HEK293 (cell line): ENCODE measurements at regions not wholly inside any gene's neighbourhood (a gene's known extent, or its start where the extent isn't known, plus 50 kb on each side); places are given as distances from the start of the nearest gene placed in this dataset.

Experiments
- CTCF ChIA-PET: fragments of 350-600 bp; formaldehyde crosslinking; extraction: SDS; loops from one replicate; lab custom pipeline; 2021; ENCODE audit warnings: antibody characterized with exemption; lab: Yijun Ruan, JAX
- POLR2A ChIA-PET: fragments of 300-600 bp; formaldehyde crosslinking; extraction: SDS; loops from one replicate; lab custom pipeline; 2020; ENCODE audit warnings: antibody characterized with exemption, inconsistent platforms; lab: Yijun Ruan, JAX
- H3K27ac ChIP-seq: fragments of 200-500 bp; sonication (Bioruptor generic); 2 replicates; pipeline ENCODE4 v1.5.1; 2014; ENCODE audit warnings: low read depth, low read length, control low read depth, inconsistent platforms; ENCODE audit errors: extremely low read depth
- H3K36me3 ChIP-seq, 2 experiments: fragments of 200-500 bp in 1 of 2; sonication (Bioruptor generic) in 1 of 2; 1 replicate in 1 of 2; 2 replicates in 1 of 2; pipeline ENCODE4 v1.5.1; 2014 to 2017; ENCODE audit warnings: inconsistent platforms in 2 of 2, low read length in 2 of 2; ENCODE audit not compliant: control insufficient read depth in 2 of 2, insufficient read depth in 1 of 2
- H3K4me1 ChIP-seq: fragments of 200-500 bp; sonication (Bioruptor generic); 2 replicates; pipeline ENCODE4 v1.5.1; 2014; ENCODE audit warnings: mild to moderate bottlenecking, low read length, inconsistent platforms; ENCODE audit not compliant: control insufficient read depth, insufficient read depth
- H3K4me3 ChIP-seq: 2 replicates; pipeline ENCODE4 v1.5.1; 2011; ENCODE audit warnings: low read depth, mild to moderate bottlenecking, control low read depth, low read length, moderate library complexity
- H3K9me3 ChIP-seq: fragments of 200-500 bp; sonication (Bioruptor generic); 2 replicates; pipeline ENCODE4 v1.5.1; 2014; ENCODE audit warnings: low read depth, low read length, inconsistent platforms; ENCODE audit not compliant: control insufficient read depth, insufficient read depth
- BCL11B ChIP-seq: fragments of 450-650 bp; formaldehyde crosslinking; IDR thresholded peaks from 2 replicates; pipeline ENCODE4 v1.5.1; 2016; ENCODE audit warnings: low read depth, missing biosample characterization, missing genetic modification characterization
- KLF16 ChIP-seq: fragments of 450-650 bp; formaldehyde crosslinking; IDR thresholded peaks from 2 replicates; pipeline ENCODE4 v1.5.1; 2017; ENCODE audit warnings: missing biosample characterization, missing genetic modification characterization
- KLF7 ChIP-seq: fragments of 450-650 bp; formaldehyde crosslinking; IDR thresholded peaks from 2 replicates; pipeline ENCODE4 v1.5.1; 2016; ENCODE audit warnings: missing biosample characterization, missing genetic modification characterization, borderline replicate concordance
- SP3 ChIP-seq: fragments of 450-650 bp; formaldehyde crosslinking; IDR thresholded peaks from 2 replicates; pipeline ENCODE4 v1.5.1; 2016; ENCODE audit warnings: missing biosample characterization, missing genetic modification characterization
- YY1 ChIP-seq: fragments of 450-650 bp; formaldehyde crosslinking; IDR thresholded peaks from 2 replicates; pipeline ENCODE4 v1.5.1; 2018; ENCODE audit warnings: missing biosample characterization, missing genetic modification characterization
- ZFP41 ChIP-seq: fragments of 450-650 bp; formaldehyde crosslinking; IDR thresholded peaks from 2 replicates; pipeline ENCODE4 v1.5.1; 2016; ENCODE audit warnings: missing biosample characterization, missing genetic modification characterization, borderline replicate concordance
- ZNF174 ChIP-seq: fragments of 450-650 bp; formaldehyde crosslinking; IDR thresholded peaks from 2 replicates; pipeline ENCODE4 v1.5.0; 2017; ENCODE audit warnings: missing biosample characterization, mild to moderate bottlenecking, missing genetic modification characterization
- ZNF530 ChIP-seq: fragments of 450-650 bp; formaldehyde crosslinking; IDR thresholded peaks from 2 replicates; pipeline ENCODE4 v1.5.1; 2016; ENCODE audit warnings: low read depth, missing biosample characterization, missing genetic modification characterization
- ZNF768 ChIP-seq: fragments of 450-650 bp; formaldehyde crosslinking; IDR thresholded peaks from 2 replicates; pipeline ENCODE4 v1.5.1; 2018; ENCODE audit warnings: missing biosample characterization, mild to moderate bottlenecking, missing genetic modification characterization
- ZSCAN23 ChIP-seq: fragments of 450-650 bp; formaldehyde crosslinking; IDR thresholded peaks from 2 replicates; pipeline ENCODE4 v1.5.1; 2016; ENCODE audit warnings: missing biosample characterization, missing genetic modification characterization
- TF ChIP-seq, protein P1 (sequence below): fragments of 450-650 bp; formaldehyde crosslinking; IDR thresholded peaks from 2 replicates; pipeline ENCODE4 v1.5.1; 2016; ENCODE audit warnings: missing biosample characterization, missing genetic modification characterization
- TF ChIP-seq, protein P2 (sequence below): fragments of 450-650 bp; formaldehyde crosslinking; IDR thresholded peaks from 2 replicates; pipeline ENCODE4 v1.5.1; 2017; ENCODE audit warnings: missing biosample characterization, missing genetic modification characterization
- TF ChIP-seq, protein P3 (sequence below): fragments of 450-650 bp; formaldehyde crosslinking; IDR thresholded peaks from 2 replicates; pipeline ENCODE4 v1.5.1; 2016; ENCODE audit warnings: missing biosample characterization, missing genetic modification characterization
- TF ChIP-seq, protein P4 (sequence below): IDR thresholded peaks from 2 replicates; pipeline ENCODE4 v1.6.1; 2011; ENCODE audit warnings: mild to moderate bottlenecking, low read depth, low read length, borderline replicate concordance
- TF ChIP-seq, protein P5 (sequence below): fragments of 450-650 bp; formaldehyde crosslinking; IDR thresholded peaks from 2 replicates; pipeline ENCODE4 v1.5.1; 2016; ENCODE audit warnings: missing biosample characterization, missing genetic modification characterization

DNA sequence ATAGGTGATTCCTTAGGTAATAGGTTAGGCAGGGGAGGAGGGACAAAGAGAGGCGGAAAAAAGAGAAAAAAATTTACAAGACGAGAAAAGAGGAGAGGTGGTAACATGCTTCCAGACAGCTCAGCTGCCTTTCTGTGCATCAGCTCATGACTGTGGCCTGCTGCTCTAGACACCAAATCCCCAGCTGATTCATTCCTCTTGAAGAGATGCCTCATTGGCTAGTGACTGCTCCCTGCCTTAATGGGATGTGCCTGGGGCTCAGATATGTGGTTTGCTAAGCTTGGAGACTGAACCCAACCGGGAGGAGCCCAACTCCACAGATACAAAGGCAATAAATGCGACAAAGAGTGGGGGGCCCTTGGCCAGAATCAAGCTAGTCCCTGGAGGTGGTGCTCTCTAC is 105.9 kb upstream of the FAM20A start:
- Histone ChIP-seq H3K4me3 (no peak overlapping the region), H3K27ac (no peak overlapping the region), H3K9me3 (no peaks in the 10 kb centered on the region), H3K36me3 (no peaks in the 10 kb centered on the region), H3K4me1 (peaks cover 20% of the 10 kb centered on the region)
- CTCF ChIA-PET: interaction anchor here (0.8 to 1.6 kb wide), 2 partner anchors 65 to 101 kb away, joined by 4 to 5 read pairs; no protein-coding TSS in a partner anchor
- POLR2A ChIA-PET: interaction anchor here (1.5 kb wide), 1 partner anchor 10 kb away, joined by 4 read pairs; no protein-coding TSS in a partner anchor
- TF ChIP-seq, protein P1, sequence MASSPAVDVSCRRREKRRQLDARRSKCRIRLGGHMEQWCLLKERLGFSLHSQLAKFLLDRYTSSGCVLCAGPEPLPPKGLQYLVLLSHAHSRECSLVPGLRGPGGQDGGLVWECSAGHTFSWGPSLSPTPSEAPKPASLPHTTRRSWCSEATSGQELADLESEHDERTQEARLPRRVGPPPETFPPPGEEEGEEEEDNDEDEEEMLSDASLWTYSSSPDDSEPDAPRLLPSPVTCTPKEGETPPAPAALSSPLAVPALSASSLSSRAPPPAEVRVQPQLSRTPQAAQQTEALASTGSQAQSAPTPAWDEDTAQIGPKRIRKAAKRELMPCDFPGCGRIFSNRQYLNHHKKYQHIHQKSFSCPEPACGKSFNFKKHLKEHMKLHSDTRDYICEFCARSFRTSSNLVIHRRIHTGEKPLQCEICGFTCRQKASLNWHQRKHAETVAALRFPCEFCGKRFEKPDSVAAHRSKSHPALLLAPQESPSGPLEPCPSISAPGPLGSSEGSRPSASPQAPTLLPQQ (tag by site-specific recombination): no peak
- TF ChIP-seq BCL11B (tag by site-specific recombination): no peak
- TF ChIP-seq ZFP41 (tag by site-specific recombination): no peak
- TF ChIP-seq, protein P2, sequence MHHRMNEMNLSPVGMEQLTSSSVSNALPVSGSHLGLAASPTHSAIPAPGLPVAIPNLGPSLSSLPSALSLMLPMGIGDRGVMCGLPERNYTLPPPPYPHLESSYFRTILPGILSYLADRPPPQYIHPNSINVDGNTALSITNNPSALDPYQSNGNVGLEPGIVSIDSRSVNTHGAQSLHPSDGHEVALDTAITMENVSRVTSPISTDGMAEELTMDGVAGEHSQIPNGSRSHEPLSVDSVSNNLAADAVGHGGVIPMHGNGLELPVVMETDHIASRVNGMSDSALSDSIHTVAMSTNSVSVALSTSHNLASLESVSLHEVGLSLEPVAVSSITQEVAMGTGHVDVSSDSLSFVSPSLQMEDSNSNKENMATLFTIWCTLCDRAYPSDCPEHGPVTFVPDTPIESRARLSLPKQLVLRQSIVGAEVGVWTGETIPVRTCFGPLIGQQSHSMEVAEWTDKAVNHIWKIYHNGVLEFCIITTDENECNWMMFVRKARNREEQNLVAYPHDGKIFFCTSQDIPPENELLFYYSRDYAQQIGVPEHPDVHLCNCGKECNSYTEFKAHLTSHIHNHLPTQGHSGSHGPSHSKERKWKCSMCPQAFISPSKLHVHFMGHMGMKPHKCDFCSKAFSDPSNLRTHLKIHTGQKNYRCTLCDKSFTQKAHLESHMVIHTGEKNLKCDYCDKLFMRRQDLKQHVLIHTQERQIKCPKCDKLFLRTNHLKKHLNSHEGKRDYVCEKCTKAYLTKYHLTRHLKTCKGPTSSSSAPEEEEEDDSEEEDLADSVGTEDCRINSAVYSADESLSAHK: no peak
- TF ChIP-seq, protein P3, sequence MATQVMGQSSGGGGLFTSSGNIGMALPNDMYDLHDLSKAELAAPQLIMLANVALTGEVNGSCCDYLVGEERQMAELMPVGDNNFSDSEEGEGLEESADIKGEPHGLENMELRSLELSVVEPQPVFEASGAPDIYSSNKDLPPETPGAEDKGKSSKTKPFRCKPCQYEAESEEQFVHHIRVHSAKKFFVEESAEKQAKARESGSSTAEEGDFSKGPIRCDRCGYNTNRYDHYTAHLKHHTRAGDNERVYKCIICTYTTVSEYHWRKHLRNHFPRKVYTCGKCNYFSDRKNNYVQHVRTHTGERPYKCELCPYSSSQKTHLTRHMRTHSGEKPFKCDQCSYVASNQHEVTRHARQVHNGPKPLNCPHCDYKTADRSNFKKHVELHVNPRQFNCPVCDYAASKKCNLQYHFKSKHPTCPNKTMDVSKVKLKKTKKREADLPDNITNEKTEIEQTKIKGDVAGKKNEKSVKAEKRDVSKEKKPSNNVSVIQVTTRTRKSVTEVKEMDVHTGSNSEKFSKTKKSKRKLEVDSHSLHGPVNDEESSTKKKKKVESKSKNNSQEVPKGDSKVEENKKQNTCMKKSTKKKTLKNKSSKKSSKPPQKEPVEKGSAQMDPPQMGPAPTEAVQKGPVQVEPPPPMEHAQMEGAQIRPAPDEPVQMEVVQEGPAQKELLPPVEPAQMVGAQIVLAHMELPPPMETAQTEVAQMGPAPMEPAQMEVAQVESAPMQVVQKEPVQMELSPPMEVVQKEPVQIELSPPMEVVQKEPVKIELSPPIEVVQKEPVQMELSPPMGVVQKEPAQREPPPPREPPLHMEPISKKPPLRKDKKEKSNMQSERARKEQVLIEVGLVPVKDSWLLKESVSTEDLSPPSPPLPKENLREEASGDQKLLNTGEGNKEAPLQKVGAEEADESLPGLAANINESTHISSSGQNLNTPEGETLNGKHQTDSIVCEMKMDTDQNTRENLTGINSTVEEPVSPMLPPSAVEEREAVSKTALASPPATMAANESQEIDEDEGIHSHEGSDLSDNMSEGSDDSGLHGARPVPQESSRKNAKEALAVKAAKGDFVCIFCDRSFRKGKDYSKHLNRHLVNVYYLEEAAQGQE (tag by site-specific recombination): no peak
- TF ChIP-seq, all 188 proteins: peak for 0

DNA sequence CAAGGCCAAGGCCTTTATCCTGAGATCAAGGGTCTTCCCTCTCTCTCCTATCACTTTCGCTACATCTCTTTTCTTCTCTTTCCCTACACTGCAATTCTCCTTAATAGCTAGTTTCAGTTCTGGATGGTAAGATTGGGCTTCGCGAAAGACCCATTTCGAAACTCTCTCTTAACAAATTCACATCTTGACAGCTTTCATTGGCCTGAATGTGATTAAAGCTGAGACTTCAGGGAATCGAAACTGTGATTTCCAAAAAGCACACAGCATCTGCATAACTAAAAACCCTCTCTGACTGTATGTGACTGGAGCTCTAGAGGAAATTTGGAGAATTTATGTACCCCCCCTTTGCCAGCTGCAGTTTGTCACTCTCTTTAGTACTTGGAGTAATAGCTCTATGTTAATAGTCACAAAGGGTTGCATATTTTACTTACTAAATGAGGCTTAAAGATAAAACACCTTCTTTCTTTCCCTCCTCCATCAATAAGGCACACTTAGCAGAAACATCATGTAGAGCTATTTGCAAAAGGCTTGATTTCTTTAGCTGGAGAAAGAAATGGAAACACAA is 105.3 kb upstream of the FAM20A start:
- no peak overlapping the region for H3K27ac ChIP-seq
- TF ChIP-seq ZNF768 (tag by site-specific recombination): no peak
- TF ChIP-seq, protein P4, sequence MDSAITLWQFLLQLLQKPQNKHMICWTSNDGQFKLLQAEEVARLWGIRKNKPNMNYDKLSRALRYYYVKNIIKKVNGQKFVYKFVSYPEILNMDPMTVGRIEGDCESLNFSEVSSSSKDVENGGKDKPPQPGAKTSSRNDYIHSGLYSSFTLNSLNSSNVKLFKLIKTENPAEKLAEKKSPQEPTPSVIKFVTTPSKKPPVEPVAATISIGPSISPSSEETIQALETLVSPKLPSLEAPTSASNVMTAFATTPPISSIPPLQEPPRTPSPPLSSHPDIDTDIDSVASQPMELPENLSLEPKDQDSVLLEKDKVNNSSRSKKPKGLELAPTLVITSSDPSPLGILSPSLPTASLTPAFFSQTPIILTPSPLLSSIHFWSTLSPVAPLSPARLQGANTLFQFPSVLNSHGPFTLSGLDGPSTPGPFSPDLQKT: no peak
- TF ChIP-seq ZSCAN23 (tag by site-specific recombination): no peak
- TF ChIP-seq KLF16: no peak
- TF ChIP-seq KLF7 (tag by site-specific recombination): no peak
- TF ChIP-seq YY1 (tag by site-specific recombination): no peak
- TF ChIP-seq SP3: no peak
- TF ChIP-seq ZNF174 (tag by site-specific recombination): no peak
- no peak for TF ChIP-seq ZNF530 (tag by site-specific recombination)
- TF ChIP-seq, protein P5, sequence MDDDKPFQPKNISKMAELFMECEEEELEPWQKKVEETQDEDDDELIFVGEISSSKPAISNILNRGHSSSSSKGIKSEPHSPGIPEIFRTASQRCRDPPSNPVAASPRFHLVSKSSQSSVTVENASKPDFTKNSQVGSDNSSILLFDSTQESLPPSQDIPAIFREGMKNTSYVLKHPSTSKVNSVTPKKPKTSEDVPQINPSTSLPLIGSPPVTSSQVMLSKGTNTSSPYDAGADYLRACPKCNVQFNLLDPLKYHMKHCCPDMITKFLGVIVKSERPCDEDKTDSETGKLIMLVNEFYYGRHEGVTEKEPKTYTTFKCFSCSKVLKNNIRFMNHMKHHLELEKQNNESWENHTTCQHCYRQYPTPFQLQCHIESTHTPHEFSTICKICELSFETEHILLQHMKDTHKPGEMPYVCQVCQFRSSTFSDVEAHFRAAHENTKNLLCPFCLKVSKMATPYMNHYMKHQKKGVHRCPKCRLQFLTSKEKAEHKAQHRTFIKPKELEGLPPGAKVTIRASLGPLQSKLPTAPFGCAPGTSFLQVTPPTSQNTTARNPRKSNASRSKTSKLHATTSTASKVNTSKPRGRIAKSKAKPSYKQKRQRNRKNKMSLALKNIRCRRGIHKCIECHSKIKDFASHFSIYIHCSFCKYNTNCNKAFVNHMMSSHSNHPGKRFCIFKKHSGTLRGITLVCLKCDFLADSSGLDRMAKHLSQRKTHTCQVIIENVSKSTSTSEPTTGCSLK (tag by site-specific recombination): no peak
- TF ChIP-seq, all 188 proteins: peak for 0
- Histone ChIP-seq H3K4me1 (peaks cover 16% of the 10 kb centered on the region), H3K36me3 (no peaks in the 10 kb centered on the region), H3K9me3 (no peaks in the 10 kb centered on the region), H3K4me3 (no peak overlapping the region)
- CTCF ChIA-PET: interaction anchor here (1.6 kb wide), 1 partner anchor 66 kb away, joined by 4 read pairs; no protein-coding TSS in a partner anchor
- POLR2A ChIA-PET: interaction anchor here (1.5 kb wide), 1 partner anchor 9 kb away, joined by 4 read pairs; no protein-coding TSS in a partner anchor
